ENCODE measurements at regions not wholly inside any gene's neighbourhood (a gene's known extent, or its start where the extent isn't known, plus 50 kb on each side); places are given as distances from the start of the nearest gene placed in this dataset.

DNA sequence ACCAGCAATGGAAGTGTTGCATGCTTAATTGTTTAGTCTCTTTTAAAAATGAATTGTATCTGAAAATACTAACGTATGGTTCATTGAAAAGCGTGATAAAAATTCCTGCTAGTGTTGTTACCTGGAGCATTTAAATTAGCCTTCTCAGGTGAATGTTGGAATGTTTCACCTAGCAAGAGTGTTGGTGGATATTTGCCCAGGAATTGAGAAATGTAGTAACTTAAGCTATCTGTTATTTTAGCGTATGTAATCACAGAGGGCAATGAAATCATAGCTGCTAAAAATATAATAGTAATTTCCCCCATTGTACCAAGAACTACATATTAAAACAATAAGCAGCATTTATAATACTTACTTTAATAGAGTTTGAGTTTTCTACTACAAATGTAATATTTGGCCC is 166.1 kb upstream of the KIAA1217 start:
- TF ChIP-seq FOXP2 (optimal IDR thresholded peaks at IDR 0.05; ENCODE audit: borderline replicate concordance, extremely low read depth, extremely low read length, insufficient read depth): no peak
- no peak for TF ChIP-seq SIN3A (IDR thresholded peaks at IDR 0.05; ENCODE audit: borderline replicate concordance, insufficient read depth, low read length)
- no peak for TF ChIP-seq TAF1 (IDR thresholded peaks at IDR 0.05; ENCODE audit: borderline replicate concordance, insufficient read depth, low read length)

DNA sequence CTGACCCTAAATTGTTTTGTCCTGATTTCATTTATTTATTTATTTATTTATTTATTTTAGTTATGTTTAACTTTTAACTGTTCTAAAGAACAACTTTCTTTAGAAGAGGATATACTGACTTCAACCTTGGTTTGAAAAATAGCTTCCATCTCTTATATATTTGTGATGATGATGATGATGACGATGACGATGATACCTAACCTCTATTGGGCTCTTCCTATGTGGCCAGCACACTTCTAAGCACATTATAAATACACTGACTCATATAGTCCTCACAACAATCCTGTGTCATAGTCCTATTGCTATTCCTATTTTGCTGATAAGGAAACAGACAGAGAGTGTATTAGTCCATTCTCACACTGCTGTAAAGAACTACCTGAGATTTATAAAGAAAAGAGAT is 162.9 kb upstream of the KIAA1217 start:
- TF ChIP-seq, protein P1, sequence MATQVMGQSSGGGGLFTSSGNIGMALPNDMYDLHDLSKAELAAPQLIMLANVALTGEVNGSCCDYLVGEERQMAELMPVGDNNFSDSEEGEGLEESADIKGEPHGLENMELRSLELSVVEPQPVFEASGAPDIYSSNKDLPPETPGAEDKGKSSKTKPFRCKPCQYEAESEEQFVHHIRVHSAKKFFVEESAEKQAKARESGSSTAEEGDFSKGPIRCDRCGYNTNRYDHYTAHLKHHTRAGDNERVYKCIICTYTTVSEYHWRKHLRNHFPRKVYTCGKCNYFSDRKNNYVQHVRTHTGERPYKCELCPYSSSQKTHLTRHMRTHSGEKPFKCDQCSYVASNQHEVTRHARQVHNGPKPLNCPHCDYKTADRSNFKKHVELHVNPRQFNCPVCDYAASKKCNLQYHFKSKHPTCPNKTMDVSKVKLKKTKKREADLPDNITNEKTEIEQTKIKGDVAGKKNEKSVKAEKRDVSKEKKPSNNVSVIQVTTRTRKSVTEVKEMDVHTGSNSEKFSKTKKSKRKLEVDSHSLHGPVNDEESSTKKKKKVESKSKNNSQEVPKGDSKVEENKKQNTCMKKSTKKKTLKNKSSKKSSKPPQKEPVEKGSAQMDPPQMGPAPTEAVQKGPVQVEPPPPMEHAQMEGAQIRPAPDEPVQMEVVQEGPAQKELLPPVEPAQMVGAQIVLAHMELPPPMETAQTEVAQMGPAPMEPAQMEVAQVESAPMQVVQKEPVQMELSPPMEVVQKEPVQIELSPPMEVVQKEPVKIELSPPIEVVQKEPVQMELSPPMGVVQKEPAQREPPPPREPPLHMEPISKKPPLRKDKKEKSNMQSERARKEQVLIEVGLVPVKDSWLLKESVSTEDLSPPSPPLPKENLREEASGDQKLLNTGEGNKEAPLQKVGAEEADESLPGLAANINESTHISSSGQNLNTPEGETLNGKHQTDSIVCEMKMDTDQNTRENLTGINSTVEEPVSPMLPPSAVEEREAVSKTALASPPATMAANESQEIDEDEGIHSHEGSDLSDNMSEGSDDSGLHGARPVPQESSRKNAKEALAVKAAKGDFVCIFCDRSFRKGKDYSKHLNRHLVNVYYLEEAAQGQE (IDR thresholded peaks at IDR 0.05; ENCODE audit: insufficient read depth in 1 of 2, low read depth in 2 of 2, low read length in 2 of 2): no peak
- TF ChIP-seq TAF1 (IDR thresholded peaks at IDR 0.05; ENCODE audit: borderline replicate concordance, insufficient read depth, low read length): no peak
- no peak for TF ChIP-seq POLR2AphosphoS5 (IDR thresholded peaks at IDR 0.05; ENCODE audit: low read depth, low read length)
- no peak for TF ChIP-seq SIN3A (IDR thresholded peaks at IDR 0.05; ENCODE audit: borderline replicate concordance, insufficient read depth, low read length)
- no peak for TF ChIP-seq FOXP2 (optimal IDR thresholded peaks at IDR 0.05; ENCODE audit: borderline replicate concordance, extremely low read depth, extremely low read length, insufficient read depth)

GRCh38 chr10:24047176-24047575 is 161.8 kb upstream of the KIAA1217 start:
- no peak for TF ChIP-seq SIN3A (IDR thresholded peaks at IDR 0.05; ENCODE audit: borderline replicate concordance, insufficient read depth, low read length)
- TF ChIP-seq TAF1 (IDR thresholded peaks at IDR 0.05; ENCODE audit: borderline replicate concordance, insufficient read depth, low read length): no peak
- TF ChIP-seq FOXP2 (optimal IDR thresholded peaks at IDR 0.05; ENCODE audit: borderline replicate concordance, extremely low read depth, extremely low read length, insufficient read depth): no peak
- no peak for TF ChIP-seq POLR2AphosphoS5 (IDR thresholded peaks at IDR 0.05; ENCODE audit: low read depth, low read length)
- TF ChIP-seq, protein P1 (IDR thresholded peaks at IDR 0.05; ENCODE audit: insufficient read depth in 1 of 2, low read depth in 2 of 2, low read length in 2 of 2): no peak

DNA sequence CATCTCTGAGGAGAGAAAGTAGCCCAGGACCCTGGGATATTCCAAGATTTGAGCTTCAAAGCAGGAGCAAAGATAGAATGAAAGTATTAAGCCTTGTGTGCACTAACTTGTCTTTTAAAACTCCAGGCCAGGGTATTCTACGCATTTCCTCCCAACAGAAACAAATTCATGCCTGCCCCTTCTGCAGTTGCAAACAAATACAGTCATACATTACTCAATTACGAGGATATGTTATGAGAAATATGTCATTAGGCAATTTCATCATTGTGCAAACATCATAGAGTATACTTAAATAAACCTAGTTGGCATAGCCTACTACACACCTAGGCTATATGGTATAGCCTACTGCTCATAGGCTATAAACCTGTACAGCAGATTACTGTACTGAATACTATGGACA is 154.5 kb upstream of the KIAA1217 start:
- no peak for TF ChIP-seq TAF1 (IDR thresholded peaks at IDR 0.05; ENCODE audit: borderline replicate concordance, insufficient read depth, low read length)
- TF ChIP-seq, protein P1 (IDR thresholded peaks at IDR 0.05; ENCODE audit: insufficient read depth in 1 of 2, low read depth in 2 of 2, low read length in 2 of 2): no peak
- TF ChIP-seq POLR2AphosphoS5 (IDR thresholded peaks at IDR 0.05; ENCODE audit: low read depth, low read length): no peak

GRCh38 chr10:24080207-24080606 is 128.7 kb upstream of the KIAA1217 start:
- TF ChIP-seq TAF1 (IDR thresholded peaks at IDR 0.05; ENCODE audit: borderline replicate concordance, insufficient read depth, low read length) (no peak), SIN3A (IDR thresholded peaks at IDR 0.05; ENCODE audit: borderline replicate concordance, insufficient read depth, low read length) (no peak), POLR2AphosphoS5 (IDR thresholded peaks at IDR 0.05; ENCODE audit: low read depth, low read length) (no peak), FOXP2 (optimal IDR thresholded peaks at IDR 0.05; ENCODE audit: borderline replicate concordance, extremely low read depth, extremely low read length, insufficient read depth) (no peak)
- TF ChIP-seq, protein P1 (IDR thresholded peaks at IDR 0.05; ENCODE audit: insufficient read depth in 1 of 2, low read depth in 2 of 2, low read length in 2 of 2): no peak
